GM13976 (cell line): ENCODE measurements at regions not wholly inside any gene's neighbourhood (a gene's known extent, or its start where the extent isn't known, plus 50 kb on each side); places are given as distances from the start of the nearest gene placed in this dataset.
"Not testable (repeated sequence)": the region's sequence is repeated elsewhere in the genome, so short reads cannot be mapped to it uniquely, and the experiment has no call there.

Experiments
- DNase-seq: peaks from one replicate; pipeline ENCODE4 v3.0.0; 2012; ENCODE audit warnings: low spot score
- in situ Hi-C: fragments of 300-500 bp; cut with MboI; formaldehyde crosslinking; loops from one replicate; pipeline ENCODE4 v1.12.0; 2022; ENCODE audit warnings: low sequenced_read_pairs, mixed read lengths, inconsistent platforms; ENCODE audit not compliant: unreplicated experiment
- TF ChIP-seq, protein P1 (sequence below): IDR thresholded peaks from 2 replicates; pipeline ENCODE4 v1.5.1; 2012; ENCODE audit warnings: borderline replicate concordance, mild to moderate bottlenecking; ENCODE audit not compliant: insufficient read depth; ENCODE audit errors: extremely low read depth, missing control alignments, control extremely low read depth

DNA sequence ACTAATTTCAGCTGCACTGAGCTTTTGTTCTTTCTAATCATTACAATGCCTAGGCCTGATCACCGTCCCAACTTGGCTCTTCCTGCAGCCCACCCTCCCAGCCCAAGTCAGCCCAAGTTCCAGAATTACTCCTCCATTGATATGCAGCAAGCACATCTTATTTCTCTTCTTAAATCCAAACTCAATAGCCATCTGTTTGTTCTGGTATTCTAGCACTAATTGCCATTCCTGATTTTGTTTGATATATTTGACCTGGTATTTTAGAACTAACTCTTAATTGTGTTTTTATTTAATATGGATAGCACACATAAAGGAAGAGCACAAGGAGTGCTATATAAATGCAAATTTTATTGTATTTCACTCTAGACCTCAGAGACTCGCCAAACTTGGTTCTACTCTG is 241.2 kb downstream of the SKIDA1 start:
- in situ Hi-C loops = loop anchor here (25.0 kb wide), 2 partner anchors 453 to 653 kb away; no protein-coding TSS in a partner anchor
- TF ChIP-seq, protein P1, sequence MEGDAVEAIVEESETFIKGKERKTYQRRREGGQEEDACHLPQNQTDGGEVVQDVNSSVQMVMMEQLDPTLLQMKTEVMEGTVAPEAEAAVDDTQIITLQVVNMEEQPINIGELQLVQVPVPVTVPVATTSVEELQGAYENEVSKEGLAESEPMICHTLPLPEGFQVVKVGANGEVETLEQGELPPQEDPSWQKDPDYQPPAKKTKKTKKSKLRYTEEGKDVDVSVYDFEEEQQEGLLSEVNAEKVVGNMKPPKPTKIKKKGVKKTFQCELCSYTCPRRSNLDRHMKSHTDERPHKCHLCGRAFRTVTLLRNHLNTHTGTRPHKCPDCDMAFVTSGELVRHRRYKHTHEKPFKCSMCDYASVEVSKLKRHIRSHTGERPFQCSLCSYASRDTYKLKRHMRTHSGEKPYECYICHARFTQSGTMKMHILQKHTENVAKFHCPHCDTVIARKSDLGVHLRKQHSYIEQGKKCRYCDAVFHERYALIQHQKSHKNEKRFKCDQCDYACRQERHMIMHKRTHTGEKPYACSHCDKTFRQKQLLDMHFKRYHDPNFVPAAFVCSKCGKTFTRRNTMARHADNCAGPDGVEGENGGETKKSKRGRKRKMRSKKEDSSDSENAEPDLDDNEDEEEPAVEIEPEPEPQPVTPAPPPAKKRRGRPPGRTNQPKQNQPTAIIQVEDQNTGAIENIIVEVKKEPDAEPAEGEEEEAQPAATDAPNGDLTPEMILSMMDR = no peak
- DNase-seq = no peak

DNA sequence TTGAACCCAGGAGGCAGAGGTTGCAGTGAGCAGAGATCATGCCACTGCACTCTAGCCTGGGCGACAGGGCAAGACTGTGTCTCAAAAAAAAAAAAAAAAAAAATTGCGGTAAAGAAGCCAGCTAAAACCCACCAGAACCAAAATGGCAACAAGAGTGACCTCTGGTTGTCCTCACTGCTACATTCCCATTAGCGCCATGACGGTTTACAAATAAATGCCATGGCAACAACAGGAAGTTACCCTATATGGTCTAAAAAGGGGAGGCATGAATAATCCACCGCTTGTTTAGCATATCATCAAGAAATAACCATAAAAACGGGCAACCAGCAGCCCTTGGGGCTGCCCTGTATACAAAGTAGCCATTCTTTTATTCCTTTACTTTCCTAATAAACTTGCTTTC is 242.4 kb downstream of the SKIDA1 start:
- not testable (repeated sequence) for DNase-seq
- in situ Hi-C loops = loop anchor here (25.0 kb wide), 2 partner anchors 454 to 654 kb away; no protein-coding TSS in a partner anchor

DNA sequence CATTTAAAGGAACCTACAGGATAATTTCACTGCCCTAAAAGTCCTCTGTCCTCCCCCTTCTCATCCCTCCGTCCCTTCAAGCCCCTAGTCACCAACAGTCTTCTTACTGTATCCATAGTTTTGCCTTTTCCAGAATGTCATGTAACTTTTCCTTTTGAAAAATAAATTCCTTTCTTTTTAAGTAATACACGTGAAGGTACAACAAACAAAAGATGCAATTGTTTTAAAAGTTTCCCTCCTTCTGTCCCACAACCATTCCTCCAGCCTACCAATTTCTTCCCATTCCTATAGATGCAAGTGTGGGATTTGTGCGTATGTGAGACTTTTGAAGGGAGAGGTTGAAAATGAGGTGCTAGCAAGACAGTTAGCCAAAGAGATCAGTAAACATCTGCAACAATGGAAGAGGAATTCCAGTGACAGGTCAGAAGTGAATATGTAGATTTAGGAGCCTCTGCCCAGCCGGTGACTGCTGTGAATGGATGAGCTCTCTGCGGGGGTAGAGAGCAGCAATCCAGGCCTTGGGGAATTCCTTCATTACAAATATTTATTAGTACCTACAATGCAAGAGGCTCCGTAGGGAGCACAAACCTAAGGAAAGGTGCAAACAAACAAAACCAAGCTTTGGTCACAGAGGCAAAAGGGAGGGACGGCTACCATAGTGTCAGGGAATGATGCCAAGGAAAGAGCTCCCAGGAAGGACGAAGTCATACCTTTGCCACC is 243.6 kb downstream of the SKIDA1 start:
- in situ Hi-C loops = loop anchor here (25.0 kb wide), 2 partner anchors 455 to 655 kb away; no protein-coding TSS in a partner anchor
- DNase-seq = no peak
- TF ChIP-seq, protein P1 = no peak

DNA sequence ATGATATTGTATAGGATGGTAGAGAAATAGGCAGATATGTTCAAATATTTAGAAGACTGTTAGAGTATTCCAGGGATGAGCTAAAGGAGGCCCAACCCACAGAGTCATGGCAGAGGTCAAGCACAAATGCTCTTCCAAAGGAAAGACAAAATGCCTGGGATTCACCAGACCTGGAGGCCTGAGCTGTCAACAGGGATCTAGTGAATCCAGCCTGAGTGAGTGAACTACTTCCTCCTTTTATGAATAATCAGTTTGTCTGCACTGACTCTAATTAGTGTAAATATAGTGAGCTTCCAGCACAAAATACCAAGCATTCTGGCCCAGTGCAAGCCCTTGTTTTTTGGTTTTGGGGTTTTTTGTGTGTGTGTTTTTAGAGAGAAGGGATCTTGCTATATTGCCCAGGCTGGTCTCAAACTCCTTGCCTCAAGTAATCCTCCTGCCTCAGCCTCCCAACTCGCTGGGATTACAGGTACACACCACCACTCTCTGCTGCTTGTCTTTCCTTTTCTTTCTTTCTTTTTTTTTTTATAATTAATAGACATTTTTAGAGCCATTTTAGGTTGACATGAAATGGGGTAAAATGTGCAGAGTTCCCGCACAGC is 244.4 kb downstream of the SKIDA1 start:
- TF ChIP-seq, protein P1 = no peak
- in situ Hi-C loops = loop anchor here (25.0 kb wide), 2 partner anchors 456 to 656 kb away; no protein-coding TSS in a partner anchor
- DNase-seq = no peak

DNA sequence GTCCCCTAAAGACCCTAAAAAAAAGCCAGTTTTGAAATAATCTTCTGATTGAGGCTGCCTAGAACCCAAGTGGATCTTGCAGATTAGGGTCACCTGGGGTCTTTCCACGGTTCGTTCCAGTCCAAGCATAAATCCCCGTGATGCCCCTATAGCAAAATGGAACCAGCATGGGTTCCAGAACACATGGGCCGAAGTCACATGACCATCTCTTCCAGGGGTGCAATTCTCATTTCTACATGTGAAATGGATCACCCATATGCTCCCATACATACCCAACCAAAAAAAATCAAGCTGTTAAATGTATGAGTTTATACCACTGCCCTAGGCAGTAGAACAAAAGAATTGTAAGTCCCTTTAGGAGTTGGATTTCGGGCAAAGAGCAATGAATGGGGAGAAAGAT is 245.4 kb downstream of the SKIDA1 start:
- TF ChIP-seq, protein P1 = no peak
- no peak for DNase-seq
- in situ Hi-C loops = loop anchor here (25.0 kb wide), 2 partner anchors 457 to 657 kb away; no protein-coding TSS in a partner anchor

DNA sequence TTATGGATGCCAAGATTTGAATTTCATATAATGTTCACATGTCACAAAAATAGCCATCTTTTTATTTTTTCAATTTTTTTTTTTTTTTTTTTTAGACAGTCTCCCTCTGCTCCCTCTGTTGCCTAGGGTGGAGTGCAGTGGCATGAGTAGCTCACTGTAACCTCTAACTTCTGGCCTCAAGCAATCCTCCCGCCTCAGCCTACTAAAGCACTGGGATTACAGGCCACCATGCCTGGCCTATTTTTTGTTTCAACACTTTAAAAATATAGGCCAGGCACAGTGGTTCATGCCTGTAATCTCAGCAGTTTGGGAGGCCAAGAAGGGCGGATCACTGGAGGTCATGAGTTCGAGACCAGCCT is 246.3 kb downstream of the SKIDA1 start:
- in situ Hi-C loops = loop anchor here (10.0 to 25.0 kb wide), 4 partner anchors 204 to 658 kb away; no protein-coding TSS in a partner anchor
- TF ChIP-seq, protein P1 = no peak
- DNase-seq = no peak
